PFSK-1 (cell line): ENCODE measurements at regions not wholly inside any gene's neighbourhood (a gene's known extent, or its start where the extent isn't known, plus 50 kb on each side); places are given as distances from the start of the nearest gene placed in this dataset.

ENCODE experiments used
- POLR2AphosphoS5 ChIP-seq: IDR thresholded peaks from 2 replicates; pipeline ENCODE4 v1.6.1; 2012; ENCODE audit warnings: low read depth, mild to moderate bottlenecking, control low read depth, low read length, moderate library complexity
- REST ChIP-seq, 2 experiments: IDR thresholded peaks; 2 replicates each; pipeline versions ENCODE4 v1.6.1 to v1.8.0; 2011 to 2012; ENCODE audit warnings: low read depth in 2 of 2, low read length in 2 of 2, control low read depth in 1 of 2, inconsistent platforms in 1 of 2, mild to moderate bottlenecking in 1 of 2, moderate library complexity in 1 of 2; ENCODE audit not compliant: insufficient read depth in 1 of 2
- TAF1 ChIP-seq: IDR thresholded peaks from 2 replicates; pipeline ENCODE4 v1.6.1; 2012; ENCODE audit warnings: low read length, control low read depth, borderline replicate concordance; ENCODE audit not compliant: insufficient read depth

DNA sequence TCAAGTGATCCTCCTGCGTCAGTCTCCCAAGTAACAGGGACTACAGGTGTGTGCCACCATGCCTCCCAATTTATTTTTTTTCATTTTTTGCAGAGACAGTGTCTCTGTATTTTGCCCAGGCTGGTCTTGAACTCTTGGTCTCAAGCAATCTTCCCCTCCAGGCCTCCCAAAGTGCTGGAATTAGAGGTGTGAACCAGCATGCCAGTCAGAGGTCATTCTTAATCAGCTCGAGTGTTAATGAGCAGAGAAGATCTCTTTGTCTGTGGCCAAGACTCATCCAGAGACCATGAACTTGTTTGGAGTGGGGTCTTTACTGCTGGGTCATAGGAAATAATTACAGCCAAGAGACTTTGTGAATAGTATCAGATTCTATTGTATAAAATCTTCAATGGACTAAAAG is 99.2 kb upstream of the AP1S2 start:
- no peak for TF ChIP-seq REST (IDR thresholded peaks at IDR 0.05; ENCODE audit: insufficient read depth in 1 of 2, low read depth in 2 of 2, low read length in 2 of 2)
- no peak for TF ChIP-seq POLR2AphosphoS5
- TF ChIP-seq TAF1 = no peak
